Tibial artery (tissue), 4 donors: ENCODE measurements at regions not wholly inside any gene's neighbourhood (a gene's known extent, or its start where the extent isn't known, plus 50 kb on each side); places are given as distances from the start of the nearest gene placed in this dataset.

Experiments used
- DNase-seq, 2 donors: peaks; one replicate each; pipeline ENCODE4 v3.0.0-alpha.2; 2019
- H3K27ac ChIP-seq, 2 donors: fragments of 200-600 bp; sonication (generic) in 1 of 2; 1 replicate in 1 of 2; 2 replicates in 1 of 2; pipeline ENCODE4 v1.5.1; 2018 to 2019; ENCODE audit warnings: mild to moderate bottlenecking in 1 of 2
- H3K27me3 ChIP-seq, 2 donors: fragments of 200-600 bp; sonication (generic) in 1 of 2; one replicate each; pipeline versions ENCODE4 v1.5.1 to v1.6.0; 2016 to 2019
- H3K36me3 ChIP-seq, 3 donors: fragments of 200-600 bp; sonication (generic) in 2 of 3; one replicate each; pipeline ENCODE4 v1.5.1; 2016 to 2019; ENCODE audit warnings: mild to moderate bottlenecking in 2 of 3
- H3K4me1 ChIP-seq, 4 donors: fragments of 200-600 bp; sonication (generic) in 2 of 4; 1 replicate in 3 of 4; 2 replicates in 1 of 4; pipeline ENCODE4 v1.5.1; 2016 to 2019
- H3K4me3 ChIP-seq, 2 donors: fragments of 200-600 bp; sonication (generic) in 1 of 2; 1 replicate in 1 of 2; 2 replicates in 1 of 2; pipeline ENCODE4 v1.5.1; 2018 to 2019; ENCODE audit warnings: mild to moderate bottlenecking in 2 of 2
- H3K9me3 ChIP-seq, 3 donors: fragments of 200-600 bp; sonication (generic) in 1 of 3; one replicate each; pipeline ENCODE4 v1.5.1; 2016 to 2019
- intact Hi-C: fragments of 100-400 bp; cut with DNase I; formaldehyde crosslinking; loops from one replicate; pipeline ENCODE4 v1.15.0; 2023; ENCODE audit warnings: low total_unique reads
- TF ChIP-seq, protein P1 (sequence below), 2 experiments: fragments of 200-600 bp in 1 of 2; fragments of 450-650 bp in 1 of 2; IDR thresholded peaks; one replicate each; pipeline ENCODE4 v1.5.1; 2017 to 2019; ENCODE audit warnings: antibody characterized with exemption in 2 of 2, mild to moderate bottlenecking in 1 of 2, moderate library complexity in 1 of 2

DNA sequence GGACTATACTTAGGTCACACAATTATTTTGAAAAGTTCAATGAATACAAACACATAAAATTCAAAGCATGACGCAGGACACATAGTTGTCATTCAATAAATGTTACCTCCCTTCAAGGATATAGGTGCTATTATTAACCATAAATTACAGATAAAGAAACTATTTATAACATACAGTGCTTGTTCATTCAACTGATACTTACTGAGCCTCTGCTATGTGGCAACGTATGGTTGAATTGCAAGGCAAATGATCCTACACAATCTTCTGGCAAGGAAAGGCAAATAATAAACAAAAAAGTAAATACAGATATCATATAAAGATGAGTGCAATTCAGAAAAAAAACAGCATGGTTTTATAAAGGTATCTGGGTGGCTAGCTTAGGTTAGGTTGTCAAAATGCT, 614.7 kb downstream of the LTN1 start:
- Histone ChIP-seq H3K27ac (no peak overlapping the region), H3K4me3 (no peak overlapping the region), H3K9me3 (no peaks in the 10 kb centered on the region), H3K36me3 (no peaks in the 10 kb centered on the region), H3K27me3 (no peaks in the 10 kb centered on the region), H3K4me1 (peaks cover 0 to 11% (median 0%) of the 10 kb centered on the region in 4 donors)
- TF ChIP-seq, protein P1, sequence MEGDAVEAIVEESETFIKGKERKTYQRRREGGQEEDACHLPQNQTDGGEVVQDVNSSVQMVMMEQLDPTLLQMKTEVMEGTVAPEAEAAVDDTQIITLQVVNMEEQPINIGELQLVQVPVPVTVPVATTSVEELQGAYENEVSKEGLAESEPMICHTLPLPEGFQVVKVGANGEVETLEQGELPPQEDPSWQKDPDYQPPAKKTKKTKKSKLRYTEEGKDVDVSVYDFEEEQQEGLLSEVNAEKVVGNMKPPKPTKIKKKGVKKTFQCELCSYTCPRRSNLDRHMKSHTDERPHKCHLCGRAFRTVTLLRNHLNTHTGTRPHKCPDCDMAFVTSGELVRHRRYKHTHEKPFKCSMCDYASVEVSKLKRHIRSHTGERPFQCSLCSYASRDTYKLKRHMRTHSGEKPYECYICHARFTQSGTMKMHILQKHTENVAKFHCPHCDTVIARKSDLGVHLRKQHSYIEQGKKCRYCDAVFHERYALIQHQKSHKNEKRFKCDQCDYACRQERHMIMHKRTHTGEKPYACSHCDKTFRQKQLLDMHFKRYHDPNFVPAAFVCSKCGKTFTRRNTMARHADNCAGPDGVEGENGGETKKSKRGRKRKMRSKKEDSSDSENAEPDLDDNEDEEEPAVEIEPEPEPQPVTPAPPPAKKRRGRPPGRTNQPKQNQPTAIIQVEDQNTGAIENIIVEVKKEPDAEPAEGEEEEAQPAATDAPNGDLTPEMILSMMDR (IDR thresholded peaks at IDR 0.05), result no peak
- no peak for DNase-seq
- intact Hi-C loops, result no loop called here

DNA sequence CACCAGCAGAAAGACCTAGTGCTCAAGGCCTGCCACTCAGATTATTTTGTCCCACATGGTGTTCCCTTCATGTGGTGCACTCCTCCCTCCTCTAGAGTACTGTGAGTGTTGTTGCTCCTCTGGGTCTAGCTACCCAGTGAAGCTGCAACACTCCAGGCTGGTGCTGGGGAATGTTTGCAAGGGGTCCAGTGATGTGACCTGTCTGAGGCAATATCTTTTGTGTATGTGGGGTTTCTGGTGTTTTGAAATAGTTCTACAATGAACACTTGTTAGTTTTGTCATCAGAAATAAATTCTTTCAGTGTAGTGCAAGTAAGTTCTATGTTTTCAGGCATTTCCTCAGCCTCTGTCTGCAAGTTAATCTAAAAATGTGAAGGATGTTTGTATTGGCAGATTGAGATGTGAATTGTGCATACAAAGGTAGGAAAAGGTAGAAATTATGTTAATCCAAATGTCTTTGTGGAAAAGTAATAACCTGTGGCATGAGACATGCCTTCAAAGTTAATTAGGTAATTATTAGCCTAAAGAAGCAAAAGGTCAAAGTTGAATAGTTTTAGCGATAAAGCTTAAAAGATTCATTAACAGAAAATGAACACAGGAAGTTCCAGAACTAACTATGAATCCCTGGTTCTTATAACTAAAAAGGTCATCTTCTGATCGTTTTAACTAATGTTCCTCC, 616.8 kb downstream of the LTN1 start:
- Histone ChIP-seq H3K27ac (no peak overlapping the region), H3K9me3 (peaks cover 0 to 9% (median 4%) of the 10 kb centered on the region in 3 donors), H3K4me1 (peaks cover 0 to 11% (median 0%) of the 10 kb centered on the region in 4 donors), H3K4me3 (no peak overlapping the region), H3K27me3 (no peaks in the 10 kb centered on the region), H3K36me3 (no peaks in the 10 kb centered on the region)
- DNase-seq, result no peak
- intact Hi-C loops, result no loop called here
- TF ChIP-seq, protein P1 (IDR thresholded peaks at IDR 0.05), result no peak

DNA sequence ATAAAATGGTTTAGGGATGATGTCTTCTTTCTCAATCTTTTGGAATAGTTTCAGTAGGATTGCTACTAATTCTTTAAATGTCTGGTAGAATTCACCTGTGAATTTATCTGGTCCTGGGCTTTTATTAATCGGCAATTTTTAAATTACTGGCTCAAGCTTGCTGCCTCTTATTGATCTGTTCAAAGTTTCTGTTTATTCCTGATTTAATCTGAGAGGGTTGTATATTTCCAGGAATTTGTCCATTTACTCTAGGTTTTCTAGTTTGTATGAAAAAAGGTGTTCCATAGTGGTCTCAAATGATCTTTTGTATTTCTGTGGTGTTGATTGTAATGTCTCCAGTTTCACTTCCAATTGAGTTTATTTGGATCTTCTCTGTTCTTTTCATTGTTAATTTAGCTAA, 617.8 kb downstream of the LTN1 start:
- no peaks in the 10 kb centered on the region for H3K27me3 ChIP-seq
- intact Hi-C loops, result no loop called here
- DNase-seq, result no peak
- H3K4me3 ChIP-seq, result no peak overlapping the region
- H3K36me3 ChIP-seq, result no peaks in the 10 kb centered on the region
- H3K9me3 ChIP-seq, result peaks cover 0 to 9% (median 4%) of the 10 kb centered on the region in 3 donors
- H3K27ac ChIP-seq, result no peak overlapping the region
- H3K4me1 ChIP-seq, result peaks cover 0 to 11% (median 0%) of the 10 kb centered on the region in 4 donors
- TF ChIP-seq, protein P1 (IDR thresholded peaks at IDR 0.05), result no peak

DNA sequence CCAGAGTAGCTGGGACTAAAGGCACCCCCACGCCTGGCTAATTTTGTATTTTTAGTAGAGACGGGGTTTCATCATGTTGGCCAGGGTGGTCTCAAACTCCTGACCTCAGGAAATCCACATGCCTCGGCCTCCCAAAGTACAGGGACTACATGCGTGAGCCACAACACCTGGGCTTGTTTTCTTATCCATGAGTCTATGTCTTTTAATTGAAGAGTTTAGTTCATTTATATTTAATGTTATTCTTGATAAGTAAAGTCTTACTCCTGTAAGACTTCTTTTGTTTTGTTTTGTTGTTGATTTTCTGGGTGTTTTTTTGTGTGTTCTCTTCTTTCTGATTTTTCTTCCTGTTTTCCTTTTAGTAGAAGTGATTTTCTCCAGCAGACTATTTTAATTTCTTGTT, 621.0 kb downstream of the LTN1 start:
- Histone ChIP-seq H3K4me1 (peaks cover 0 to 11% (median 0%) of the 10 kb centered on the region in 4 donors), H3K4me3 (no peak overlapping the region), H3K9me3 (peaks cover 0 to 9% (median 4%) of the 10 kb centered on the region in 3 donors), H3K27ac (no peak overlapping the region), H3K36me3 (no peaks in the 10 kb centered on the region), H3K27me3 (no peaks in the 10 kb centered on the region)
- TF ChIP-seq, protein P1 (IDR thresholded peaks at IDR 0.05), result no peak
- intact Hi-C loops, result no loop called here
- no peak for DNase-seq

DNA sequence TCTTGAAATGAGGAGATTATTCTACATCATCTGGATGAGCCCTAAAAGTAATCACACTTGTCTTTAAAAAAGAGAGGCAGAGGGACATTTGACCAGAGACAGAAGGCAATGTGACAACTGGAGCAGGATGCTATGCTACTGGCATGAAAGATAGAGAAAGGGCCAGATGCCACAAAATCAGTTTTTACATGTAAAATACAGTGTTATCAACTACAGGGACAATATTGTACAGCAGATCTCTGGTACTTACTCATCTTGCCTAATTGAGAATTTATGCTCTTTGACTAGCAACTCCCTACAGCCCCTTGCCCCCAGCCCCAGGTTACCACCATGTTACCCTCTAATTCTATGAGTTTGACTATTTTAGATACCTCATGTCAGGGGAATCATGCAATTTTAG, 633.4 kb downstream of the LTN1 start:
- intact Hi-C loops, result no loop called here
- TF ChIP-seq, protein P1 (IDR thresholded peaks at IDR 0.05), result no peak
- Histone ChIP-seq H3K4me1 (no peaks in the 10 kb centered on the region), H3K36me3 (no peaks in the 10 kb centered on the region), H3K4me3 (no peak overlapping the region), H3K9me3 (no peaks in the 10 kb centered on the region), H3K27ac (no peak overlapping the region), H3K27me3 (no peaks in the 10 kb centered on the region)
- no peak for DNase-seq
